ENCODE measurements at regions not wholly inside any gene's neighbourhood (a gene's known extent, or its start where the extent isn't known, plus 50 kb on each side); places are given as distances from the start of the nearest gene placed in this dataset.

DNA sequence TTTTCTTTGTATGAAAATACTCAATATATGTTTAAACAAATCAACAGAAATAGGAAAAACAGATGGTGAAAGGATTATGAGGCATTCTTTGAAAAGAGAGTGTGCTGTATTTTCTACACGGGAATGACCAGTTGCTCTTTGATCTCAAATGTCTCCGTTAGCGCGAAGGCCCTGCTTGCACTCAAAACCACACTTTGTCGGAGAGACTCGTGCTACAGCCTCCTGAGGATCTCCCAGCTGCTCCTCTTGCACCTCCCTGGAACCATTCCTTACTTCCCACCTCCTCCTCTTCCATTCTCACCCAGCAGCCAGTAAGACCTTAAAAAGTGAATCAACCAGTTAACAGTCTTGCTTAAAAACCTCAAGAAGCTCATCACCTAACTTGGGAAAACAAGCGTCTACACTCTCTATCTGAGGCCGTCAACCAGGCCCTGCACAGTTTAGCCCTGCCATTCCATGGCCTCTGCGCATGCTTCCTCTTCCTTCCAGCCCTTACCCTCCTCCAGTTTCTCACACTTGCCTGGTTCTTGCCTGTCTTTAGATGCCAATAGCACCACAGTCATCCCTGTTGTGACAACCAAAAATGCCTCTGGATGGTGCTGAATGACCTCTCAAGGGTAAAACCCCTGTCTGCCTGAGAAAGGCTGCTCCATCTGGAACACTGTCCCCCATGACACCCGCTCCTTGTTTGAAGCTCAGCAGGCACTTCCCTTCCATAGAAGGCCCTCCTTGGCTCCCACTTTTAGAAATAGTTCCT, 594.7 kb upstream of the WWC1 start:
- no peak for DNase-seq

DNA sequence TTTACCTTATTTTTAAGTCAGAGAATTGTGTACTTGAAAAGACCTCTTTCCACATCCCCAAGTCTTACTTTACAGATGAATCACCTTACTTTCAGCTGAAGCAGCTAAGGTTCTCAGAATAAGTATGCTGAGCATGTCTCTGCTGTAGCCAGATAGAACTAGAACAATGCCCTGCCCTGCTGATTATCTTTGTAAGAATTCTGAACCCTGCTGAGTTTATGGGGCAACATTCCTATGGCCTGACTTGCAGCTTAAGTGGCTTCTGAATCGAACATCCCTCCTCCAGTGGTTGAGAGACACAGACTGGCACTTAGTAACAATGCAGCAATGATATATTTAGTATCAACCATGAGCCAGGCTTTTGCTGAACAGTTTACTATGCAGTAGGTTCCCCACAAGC, 592.0 kb upstream of the WWC1 start:
- no peak for DNase-seq

DNA sequence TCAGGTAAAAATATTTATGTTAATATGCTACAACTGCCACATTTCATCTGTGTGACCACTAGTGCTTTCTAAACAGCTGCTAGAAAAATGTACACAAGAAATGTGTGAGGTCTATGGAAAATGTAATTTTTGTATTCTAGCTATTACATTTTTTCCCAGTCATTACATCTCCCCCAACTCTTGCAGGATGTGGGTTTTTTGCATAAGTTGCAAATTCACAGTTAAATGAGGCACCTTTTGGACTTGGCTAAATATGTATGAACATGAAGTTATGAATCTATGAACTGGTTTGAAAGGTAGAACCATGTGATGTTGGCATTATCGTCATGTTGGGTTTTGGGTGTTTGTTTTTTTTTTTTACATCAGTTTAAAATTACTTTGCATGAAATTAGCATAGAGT, 590.4 kb upstream of the WWC1 start:
- no peak for DNase-seq

DNA sequence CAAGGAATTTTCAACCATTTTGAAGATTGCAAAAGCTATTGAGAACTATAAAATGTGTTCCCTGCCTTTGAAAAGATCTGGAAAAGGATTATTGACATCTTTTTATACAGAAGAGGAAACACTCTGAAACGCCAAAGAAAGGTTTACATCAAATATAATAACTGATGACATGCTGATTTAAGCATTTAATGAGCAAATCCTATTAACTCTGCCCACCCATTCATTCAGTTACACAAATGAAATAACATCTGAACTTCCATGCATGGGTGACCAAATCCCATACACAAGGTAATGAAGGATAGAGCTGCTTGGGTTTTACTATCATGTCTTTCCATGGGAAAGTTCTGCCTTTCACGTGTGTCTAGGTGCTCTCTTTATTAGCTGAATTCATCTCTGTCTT, 589.4 kb upstream of the WWC1 start:
- DNase-seq = no peak

DNA sequence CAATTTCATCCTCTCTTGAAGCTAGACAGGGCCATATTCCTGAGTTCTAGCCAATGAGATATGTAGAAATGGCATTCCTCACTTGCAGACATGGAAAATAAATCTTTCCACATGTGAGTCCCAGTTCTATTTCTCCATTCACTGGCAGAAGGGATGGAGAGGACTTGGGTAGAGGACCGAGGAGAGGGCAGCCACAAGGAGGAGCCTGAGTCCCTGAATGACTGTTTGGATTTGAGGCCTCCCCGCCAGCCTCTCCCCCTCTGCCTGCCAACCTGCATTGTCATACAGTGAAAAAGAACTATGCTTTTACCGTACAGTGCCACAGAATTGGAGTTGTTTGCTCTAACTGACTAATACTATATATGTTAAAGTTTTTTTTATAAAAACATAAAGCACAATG, 583.0 kb upstream of the WWC1 start:
- DNase-seq = no peak

DNA sequence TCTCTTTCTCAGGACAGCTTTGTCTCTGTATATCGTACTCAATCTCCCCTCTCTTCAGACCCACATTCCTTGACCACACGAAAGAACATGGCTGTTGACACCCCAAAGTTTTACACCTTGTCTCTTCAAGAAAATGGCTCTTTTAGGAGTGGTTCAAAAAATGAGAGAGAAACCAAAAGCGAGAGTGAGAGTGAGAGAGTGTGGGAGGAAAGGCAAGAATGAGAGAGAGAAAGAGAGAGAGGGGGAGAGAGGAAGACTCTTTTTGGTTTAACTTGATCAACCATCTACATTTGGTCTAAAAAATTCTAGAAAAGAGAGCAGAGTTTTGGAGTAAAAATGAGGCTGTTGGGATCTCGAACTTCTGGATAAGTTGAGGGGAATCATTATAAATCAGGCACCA, 581.8 kb upstream of the WWC1 start:
- no peak for DNase-seq

DNA sequence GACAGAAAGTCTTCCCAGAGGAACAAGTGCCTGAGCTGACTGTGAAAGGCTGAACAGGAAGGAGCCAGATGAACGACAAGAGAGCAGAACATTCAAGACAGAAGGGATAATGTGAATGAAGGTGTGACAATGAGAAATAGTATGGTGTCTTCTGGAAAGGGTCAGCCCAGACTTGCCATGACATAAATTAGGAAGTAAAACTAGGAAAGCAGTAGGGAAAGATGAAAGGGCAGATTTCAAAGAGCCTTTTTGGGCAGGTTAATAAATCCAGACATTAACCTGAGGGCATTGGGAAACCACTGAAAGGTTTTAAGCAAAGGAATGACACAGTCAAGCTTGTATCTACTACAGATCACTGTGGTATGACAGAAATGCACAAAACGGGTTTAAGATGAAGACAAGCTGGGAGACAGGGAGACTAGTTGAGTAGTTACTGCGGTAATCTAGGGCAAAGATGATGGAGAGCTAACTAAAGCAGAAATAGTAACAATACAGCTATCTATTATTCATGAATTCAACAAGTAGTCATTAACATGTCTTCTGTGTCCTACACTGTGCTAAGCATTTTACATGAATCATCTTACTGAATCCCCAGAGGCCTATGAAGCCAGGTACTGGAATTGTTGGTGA, 580.9 kb upstream of the WWC1 start:
- DNase-seq = no peak

DNA sequence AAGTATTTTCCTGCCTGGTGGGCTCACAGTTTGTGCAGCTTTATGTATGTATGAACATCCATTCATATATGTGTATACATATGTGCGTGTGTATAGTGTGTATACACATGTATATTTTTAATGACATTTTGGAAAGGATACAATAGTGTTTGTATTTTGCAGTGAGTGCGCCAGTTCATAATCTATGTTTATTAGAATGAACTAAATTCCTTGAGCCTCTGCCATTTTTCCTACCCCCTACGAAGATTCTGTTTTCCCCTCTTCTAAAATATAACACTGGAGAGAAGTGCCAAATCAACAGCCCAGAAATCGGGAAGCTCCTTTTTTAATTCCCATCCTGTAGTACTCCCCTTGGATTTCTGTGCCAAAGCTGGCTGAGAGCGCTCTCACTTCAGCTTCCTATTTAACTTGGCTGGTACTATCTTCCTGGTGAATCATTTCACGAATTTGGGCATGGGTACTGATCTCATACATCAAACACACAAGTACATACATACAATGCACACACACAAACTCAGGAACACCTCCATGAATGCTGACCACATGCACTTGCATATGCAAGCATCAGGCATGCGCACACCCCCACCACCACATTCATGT, 578.4 kb upstream of the WWC1 start:
- no peak for DNase-seq

DNA sequence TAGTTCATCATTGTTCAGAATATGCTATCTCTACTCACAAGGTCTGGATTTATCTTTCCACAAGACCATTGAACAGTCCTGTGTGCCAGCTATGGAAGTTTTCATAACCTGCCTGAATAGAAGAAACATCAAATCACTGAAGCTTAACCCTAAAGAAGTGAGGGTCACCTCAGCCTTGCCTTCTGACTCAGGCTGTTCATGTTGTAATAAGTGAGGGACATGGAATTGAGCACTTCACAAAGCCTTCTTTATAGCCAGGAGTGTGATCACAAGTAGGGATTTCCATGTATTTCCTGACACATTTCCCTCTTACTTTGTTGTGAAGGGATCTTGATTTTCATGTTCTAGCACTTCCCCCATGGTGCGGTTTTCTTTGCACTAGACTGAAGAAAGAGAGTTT, 577.5 kb upstream of the WWC1 start:
- DNase-seq = no peak

DNA sequence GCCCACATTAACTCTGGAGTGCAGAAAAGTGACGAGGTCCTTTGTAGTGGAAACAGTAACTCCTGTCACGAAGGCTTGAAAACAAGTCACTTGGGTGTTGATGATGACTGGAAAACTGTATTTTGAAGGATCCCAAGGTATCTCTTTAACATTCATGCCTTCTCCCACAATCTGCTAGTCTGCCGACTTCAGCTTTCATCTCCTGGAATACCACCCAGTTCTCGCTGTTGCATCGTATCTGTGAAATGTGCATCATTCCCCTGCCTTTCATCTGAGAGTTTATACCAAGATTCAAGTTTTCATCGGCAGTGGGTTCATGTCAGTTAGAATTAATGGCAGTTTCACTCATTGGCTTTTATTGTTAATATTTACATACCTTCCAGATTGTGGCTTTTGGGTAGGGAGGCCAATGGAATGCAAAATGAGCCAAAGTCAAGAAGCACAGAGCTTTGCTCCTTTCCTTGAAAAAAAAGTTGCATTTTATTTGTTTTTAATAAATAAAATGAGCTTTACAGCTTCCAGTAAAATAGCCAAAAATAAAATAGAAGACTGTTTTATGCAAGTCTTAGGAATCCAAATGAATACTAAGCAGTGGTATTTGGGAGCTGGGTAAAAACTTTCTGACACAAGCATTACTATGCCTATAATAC, 575.2 kb upstream of the WWC1 start:
- DNase-seq = no peak

DNA sequence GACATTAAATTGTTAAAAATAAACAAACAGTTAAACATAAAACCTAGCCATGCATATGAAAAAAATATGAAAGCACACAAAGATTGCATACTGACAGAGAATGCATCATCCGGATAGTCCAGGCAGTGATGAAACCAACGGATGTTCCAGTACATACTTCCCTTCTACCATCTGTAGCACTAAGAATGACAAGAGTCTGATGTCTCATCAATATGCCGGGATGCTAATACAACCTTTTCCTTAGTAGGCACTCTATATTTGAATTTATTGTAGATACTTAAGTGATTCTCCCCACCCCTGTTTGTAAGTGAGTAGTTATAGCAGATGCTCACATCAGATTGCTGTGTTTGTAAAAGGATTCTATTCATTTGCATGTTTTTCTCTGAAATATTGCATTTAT, 571.2 kb upstream of the WWC1 start:
- DNase-seq = no peak

DNA sequence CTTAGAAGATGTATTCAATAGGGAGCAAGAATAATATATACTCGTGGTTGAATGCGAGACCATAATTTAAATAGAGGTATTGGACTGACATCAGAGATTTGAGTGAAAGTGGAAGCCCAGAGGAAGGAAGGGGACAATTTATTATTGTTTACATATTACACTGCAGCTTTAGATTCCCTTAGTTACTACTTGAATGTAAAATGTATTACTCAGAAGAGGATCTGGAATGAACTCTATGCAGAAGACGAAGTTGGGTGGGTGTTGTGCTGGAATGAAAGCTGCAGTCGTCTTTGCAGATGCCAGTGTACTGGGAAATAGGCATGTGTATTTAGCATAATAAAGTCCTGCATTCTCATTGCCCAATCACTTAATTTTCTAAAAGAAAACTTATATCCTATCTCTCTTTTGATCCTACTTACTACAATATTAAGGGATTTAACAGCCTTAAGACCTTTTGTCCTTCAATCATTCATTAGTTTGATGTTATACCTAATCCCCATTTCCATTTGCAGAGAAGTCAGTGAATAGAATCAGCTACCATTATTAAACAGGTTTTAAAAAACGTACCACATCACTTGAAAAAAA, 570.7 kb upstream of the WWC1 start:
- DNase-seq = no peak

DNA sequence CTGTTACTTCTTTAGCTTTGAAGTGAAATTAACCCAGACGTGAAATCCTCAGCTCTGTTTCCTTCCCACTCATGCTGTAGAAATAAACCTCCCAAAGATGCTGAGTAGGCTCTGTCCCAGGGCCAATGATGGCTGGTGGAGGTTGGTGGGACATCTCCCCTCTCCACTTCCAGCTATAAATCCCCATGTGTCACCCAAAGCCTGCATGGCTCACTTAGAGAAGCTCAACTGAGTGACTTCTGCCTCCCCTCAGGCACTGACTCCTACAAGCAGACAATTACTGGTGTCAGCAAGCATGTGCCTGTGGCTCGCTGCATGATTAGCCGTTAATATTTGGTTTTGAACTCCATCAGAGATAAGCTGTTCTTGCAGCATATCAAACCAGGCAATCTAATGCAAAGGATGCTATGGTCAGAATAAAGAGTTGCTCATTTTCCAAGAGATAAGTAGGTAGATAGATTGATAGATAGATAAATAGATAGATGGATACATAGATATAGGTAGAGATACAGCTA, 569.5 kb upstream of the WWC1 start:
- no peak for DNase-seq

DNA sequence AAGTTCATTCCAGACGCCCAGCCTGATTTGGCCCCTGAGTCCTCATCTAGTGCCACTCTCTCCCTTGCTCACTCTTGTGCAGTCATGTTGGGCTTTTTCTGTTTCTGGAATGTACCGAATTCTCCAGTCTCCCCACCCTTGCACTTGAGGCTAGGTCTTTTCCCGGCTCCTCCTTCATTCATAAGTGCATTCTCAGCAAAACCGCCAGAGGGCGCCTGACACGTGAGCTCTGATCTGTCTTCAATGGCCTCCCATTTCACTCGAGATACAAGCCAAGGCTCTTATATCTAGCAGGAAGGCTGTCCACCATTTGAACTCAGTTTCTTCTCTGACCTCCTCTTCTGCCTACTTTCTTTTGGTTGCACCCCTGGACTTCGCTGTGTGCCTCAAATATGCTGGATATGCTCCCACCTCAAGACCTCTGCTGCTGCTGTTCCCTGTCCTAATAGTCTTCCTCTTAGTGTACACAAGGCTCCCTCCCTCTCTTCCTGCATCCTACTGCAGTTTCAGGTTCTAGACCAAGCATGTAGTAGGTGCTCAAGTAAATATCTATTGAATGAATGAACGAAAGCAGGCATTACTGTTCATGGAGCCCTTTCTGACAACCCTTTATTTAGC, 568.1 kb upstream of the WWC1 start:
- DNase-seq = peak in 52 of 56 donors; percentile 4 to 82 (median 43)

DNA sequence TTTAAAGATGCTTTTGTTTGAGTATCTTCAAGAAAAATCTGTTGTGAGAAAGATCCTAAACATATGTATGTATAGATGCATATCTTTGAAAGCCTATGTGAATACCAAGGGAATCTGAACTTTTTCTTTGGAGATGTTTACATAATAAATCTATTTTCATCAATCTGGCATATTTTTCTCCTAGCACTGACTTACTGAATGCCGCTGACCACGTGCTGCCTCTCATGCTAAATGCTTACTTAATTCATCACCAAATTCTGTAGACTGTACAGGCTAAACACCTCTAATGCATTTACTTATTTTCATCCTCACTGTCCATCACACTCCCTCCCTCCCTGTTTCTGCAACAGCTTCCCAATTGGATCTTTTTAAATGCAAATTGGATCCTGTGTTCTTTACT, 566.2 kb upstream of the WWC1 start:
- no peak for DNase-seq

DNA sequence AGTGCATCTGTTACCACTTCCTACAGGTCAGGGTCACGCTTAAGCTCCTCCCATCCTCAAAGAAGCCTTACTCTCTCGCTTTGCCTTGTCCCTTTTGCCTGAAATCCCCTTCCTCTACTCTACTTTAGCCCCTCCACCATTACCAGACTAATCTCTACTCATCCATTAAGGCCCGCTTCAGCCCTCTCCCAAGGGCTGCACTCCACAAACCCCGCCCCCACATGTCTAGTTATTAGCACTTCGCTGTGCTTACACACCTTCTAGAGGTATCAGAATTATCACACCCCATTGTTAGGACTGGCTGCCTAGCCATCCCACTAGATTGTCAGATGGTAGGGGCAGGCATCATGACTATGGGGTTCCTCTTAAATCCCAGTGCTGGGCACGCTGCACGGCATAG, 565.7 kb upstream of the WWC1 start:
- DNase-seq = no peak

DNA sequence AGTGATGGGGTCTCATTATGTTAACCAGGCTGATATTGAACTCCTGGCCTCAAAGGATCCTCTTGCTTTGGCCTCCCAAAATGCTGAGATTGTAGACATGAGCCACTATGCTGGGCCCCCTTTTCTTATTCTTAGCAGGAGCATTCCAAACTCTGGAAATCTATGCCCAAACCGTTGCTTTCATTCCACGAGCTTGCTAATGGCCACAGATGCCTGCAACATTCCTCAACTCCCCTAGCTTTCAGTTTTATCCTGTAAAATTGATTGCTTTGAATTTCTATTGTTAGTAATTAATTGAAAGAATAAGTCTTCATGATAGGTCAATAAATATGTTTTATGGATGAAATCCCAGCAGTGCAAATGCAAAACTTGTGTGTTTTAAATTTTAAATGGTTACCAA, 564.8 kb upstream of the WWC1 start:
- no peak for DNase-seq

DNA sequence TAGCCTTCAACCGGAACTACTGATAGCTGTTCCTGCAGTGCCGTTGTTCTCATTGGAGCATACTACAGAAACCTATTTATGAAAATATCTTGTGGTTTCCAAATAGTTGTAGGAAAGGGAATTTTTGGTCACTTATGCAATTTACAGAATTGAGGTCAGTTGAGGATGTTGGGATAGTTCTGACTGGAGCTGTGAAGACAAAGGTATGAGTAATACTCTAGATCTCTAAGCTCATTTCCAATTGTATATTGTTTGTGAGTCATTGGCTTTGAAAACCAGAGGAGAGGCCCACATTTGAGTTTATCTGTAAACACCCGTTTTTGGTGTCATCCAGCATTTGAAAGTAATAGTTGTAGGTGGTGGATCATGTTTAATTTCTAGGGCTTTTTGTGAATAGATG, 561.3 kb upstream of the WWC1 start:
- no peak for DNase-seq

DNA sequence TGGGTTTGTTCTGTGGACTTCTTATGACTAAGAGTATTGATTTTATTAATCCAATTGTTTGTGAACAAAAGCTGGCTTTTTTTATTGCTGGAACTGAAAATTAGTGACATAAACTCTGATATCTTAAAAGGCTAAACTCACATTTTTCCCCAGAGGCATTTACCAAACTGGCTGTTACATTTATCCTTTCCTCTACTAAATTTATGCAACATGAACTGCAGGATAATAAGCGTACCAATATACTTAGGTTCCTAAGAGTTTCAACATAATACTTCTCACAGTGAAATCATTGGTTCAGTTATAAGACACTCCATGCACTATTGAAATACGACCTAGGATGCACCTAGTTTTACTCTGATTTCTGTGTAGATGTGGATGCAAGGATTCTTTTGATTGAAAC, 560.8 kb upstream of the WWC1 start:
- no peak for DNase-seq

DNA sequence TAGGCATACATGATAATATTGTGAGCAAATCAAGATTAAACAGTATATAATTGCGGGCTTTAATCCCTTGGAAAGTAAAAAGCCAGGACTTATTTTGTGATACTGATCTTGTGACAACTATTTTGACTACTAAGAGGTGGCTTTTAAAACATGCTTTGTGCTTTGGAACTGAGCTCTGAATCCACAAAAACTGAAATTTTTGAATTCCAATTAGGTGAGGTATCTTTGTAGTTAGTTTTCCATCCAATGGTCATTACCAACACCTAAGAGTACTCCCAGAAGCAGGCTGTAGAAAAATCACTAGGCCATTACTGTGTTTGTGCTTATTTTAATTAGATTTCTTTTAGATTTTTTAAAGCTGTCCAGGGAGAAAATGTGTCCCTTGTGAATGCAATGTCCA, 559.5 kb upstream of the WWC1 start:
- DNase-seq = no peak

DNA sequence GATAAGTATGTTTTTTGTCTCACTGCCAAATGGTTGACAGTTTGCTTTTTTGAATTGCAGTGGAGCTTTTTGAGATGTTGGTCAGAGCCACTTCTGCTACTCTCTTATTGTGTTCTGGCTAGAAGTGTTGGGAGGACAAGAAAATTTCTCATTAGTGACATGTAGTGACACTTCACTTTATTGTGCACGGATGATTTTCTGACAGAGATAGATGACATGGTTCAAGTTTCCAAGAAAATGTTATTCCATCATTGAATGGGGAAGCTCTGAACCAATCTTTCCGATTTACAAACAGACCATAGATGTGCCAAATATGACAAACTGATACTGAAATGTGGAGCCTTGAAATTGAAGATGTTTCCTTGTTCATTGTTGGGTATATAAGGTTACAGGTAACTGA, 558.9 kb upstream of the WWC1 start:
- DNase-seq = no peak

DNA sequence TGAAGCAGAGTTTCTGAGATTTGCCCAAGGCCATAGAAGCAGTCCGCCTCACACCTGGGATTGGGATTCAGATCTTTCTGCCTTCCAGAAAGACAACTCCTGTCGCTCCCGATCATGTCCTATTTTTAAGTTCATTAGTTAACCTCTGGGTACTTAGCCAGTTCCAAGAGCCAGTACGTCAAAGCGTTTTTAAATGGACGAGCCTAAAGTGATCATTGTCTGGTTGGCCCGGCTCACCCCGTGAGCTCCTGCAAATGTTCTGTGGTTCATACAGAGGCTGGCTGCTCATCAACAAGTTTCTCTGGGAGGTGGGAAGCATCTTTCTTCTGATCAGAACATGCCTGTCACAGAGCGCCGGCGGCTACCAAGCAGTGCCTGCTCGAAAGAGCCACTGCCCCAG, 554.5 kb upstream of the WWC1 start:
- DNase-seq = no peak

Data from amygdala (tissue), 56 donors.